Eye (tissue), 1 donor: ENCODE measurements at regions not wholly inside any gene's neighbourhood (a gene's known extent, or its start where the extent isn't known, plus 50 kb on each side); places are given as distances from the start of the nearest gene placed in this dataset.

Experiments used
- DNase-seq: peaks from one replicate; pipeline ENCODE4 v3.0.0-alpha.2; 2015

- no peak for DNase-seq
Observed at GRCh38 chr1:188371295-188371806, 1542.6 kb downstream of the PLA2G4A start.

DNA sequence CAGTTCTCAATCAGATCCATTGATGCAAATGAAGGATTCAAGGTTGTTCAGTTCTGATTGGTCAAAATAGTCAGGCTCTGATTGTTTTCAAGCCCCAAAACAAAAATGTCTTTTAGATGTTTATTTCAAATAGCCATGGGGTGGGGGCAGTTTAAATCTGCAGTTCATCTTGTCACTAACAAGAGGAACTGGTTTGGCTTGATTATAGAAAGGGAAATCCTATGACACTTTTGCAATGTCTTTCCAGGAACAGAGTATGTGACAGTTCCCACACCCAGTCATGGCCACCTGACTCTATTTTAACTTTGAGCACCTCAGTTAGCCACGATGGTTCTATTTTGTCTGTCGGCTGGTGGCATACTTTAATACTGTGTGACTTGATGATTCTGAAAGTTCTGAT is 1544.1 kb downstream of the PLA2G4A start:
- DNase-seq, result no peak

- no peak for DNase-seq
Observed at GRCh38 chr1:188382851-188383250, 1554.1 kb downstream of the PLA2G4A start.

- DNase-seq, result no peak
Observed at GRCh38 chr1:188386161-188386560, 1557.4 kb downstream of the PLA2G4A start.

- no peak for DNase-seq
Observed at GRCh38 chr1:188386666-188387065, 1557.9 kb downstream of the PLA2G4A start.

DNA sequence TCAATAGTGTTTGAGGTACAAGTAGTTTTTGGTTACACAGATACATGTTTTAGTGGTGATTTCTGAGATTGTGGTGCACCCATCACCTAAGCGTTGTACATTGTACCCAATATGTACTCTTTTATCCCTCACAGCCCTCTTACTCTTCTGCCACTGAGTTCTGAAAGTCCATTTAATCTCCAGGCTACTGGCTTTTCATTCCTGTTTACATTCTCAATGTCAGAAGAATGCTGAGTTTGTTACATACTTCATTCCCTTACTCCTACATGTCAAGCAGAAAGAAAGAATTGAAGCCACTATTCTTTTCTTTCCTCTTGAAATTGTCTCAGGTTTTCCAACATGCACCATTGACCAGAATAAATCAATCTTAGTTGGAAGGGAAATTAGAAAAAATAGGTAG is 1565.9 kb downstream of the PLA2G4A start:
- no peak for DNase-seq

DNA sequence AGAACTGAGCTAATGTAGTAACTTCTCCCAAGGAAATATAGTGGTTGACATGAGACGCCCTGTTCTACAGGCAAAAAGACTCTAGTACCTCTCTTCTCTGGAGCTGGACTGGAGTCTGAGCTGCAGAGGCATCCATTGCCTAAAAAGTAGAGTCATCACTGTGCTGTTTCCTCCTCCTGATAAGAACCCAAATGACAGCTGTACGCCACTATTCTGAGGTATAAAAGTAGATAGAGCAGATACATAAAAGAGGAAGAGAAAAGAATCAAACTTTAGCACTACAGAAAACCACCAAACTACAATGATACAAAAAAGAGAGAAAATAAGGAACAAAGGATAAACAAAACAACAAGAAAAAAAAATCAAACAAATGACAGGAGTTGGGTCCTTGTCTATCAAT is 1568.8 kb downstream of the PLA2G4A start:
- DNase-seq, result no peak

- no peak for DNase-seq
Observed at GRCh38 chr1:188402986-188403385, 1574.2 kb downstream of the PLA2G4A start.

GRCh38 chr1:188406636-188407035 is 1577.9 kb downstream of the PLA2G4A start:
- no peak for DNase-seq

DNA sequence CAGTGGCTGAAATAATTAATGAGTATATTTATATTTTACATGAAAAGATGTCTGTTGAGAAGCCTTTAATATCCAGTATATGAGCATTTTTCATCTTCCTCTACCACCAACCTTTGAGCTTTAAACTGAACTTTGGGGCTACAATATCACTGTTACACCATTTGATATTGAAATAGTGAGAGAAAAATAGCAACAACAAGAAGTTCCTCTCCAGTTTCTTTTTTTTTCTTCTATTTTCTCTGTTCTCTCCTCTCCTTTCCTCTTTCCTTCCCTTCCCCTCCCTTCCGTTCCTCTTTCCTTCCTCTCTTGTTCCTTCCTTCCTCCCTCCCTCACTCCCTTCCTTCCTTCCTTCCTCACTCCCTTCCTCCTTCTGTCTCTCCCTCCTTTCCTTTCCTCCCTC is 1591.4 kb downstream of the PLA2G4A start:
- no peak for DNase-seq

DNA sequence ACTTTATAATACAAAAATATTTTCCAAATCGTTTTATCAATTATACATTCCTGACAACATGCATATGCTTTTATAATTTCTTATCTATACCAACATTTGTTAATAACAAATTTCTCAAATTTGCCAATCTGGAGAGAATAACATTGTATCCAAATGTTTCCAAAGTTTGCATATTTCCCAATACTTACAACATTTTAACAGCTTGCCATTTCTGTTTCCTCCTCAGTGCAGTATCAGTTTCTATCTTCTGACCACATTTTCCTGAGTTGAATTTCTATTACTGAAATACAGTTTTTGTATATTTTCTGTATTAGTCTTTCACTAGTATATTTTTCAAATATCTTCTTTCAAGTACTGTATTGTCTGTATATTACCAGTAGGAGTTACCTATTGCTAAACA is 1594.3 kb downstream of the PLA2G4A start:
- no peak for DNase-seq

DNA sequence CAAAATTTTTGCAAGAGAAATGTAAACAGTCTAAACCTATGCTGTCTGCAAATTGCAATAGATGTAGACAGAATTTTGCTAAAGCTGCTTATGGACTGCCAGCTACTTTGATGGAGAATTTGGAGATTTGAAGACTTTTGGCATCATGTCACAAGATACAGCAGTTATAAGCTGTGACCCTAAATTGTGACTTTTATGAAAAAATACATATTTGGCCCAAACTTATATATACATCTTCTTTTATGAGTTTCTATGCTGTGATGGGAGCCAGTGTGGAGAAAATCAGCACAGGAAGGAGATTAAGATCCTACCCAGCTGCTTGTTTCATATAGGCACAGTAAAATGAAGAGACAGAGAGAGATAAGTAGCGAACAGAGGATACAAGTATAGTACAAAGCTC is 1595.4 kb downstream of the PLA2G4A start:
- DNase-seq, result no peak

DNA sequence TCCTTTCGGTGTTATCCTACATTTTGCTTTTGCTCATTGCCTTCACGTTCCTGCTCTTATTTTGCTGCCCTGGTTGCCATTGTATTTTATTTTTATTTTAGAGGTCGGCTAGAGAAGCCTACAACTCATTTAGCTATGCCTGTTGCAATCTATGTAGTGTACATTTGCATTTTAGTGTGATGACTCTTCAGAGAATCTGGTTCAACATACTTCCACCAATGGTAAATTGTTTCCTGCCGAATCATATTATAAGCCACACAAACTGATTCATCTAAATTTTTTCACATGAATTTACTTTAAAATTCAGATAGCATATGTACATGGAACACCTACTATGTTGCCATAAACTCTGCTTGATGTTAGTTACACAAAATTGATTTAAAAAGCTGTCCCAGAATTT is 1596.9 kb downstream of the PLA2G4A start:
- no peak for DNase-seq

- no peak for DNase-seq
Observed at GRCh38 chr1:188426561-188426960, 1597.8 kb downstream of the PLA2G4A start.

DNA sequence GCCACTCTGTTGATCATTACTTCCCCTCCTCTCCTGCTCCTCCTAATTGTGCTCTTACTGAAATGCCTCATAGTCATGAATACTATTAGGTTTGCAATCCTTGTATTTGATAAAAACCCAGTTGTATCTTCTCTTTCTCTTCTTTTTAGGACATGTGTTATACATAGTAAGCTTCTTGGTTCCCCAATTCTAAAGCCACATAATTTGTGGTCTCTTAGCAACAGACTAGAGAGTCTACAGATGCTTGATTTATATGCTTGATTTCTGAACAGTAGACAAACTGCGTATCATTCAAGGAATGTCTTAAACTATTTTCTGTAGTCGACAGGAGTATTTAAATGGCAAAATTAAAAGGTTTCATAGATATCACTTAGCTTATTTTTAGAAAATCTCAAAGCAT is 1598.9 kb downstream of the PLA2G4A start:
- no peak for DNase-seq

DNA sequence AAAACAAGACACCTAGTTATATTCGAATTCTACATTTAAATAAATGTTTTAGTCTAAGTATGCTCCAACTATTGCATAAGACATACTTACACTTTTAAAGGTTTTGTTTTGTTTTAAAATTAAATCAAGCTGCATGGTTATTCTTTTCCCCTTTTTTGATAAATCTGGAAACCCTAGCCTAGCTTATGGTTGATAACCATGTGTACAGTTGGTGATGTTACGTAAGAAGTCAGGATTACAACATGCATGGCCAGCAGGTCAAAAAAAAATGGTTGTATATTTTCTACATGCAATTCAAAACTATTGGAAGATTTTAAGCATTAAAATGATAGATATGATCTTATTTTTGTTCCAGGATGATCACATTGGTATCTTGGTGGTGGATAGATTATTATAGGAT is 1600.6 kb downstream of the PLA2G4A start:
- DNase-seq, result no peak

GRCh38 chr1:188432427-188432826 is 1603.7 kb downstream of the PLA2G4A start:
- no peak for DNase-seq

DNA sequence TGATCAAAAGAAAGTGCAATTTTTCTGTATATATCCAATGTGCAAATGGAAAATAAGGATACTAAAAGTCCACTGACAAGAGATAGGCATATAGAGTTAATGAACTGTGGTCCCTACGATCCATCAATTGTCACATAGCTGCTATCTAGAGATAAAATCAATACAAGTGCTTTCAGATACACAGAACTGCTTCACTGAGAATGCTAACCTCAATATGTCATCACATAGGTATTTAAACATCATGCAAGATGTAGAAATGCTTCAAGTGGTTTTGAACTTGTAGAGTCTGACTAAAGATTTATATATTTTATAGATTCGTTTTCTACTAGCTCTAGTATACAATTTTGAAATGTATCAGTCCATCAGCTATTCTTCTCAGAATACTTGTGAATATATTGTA is 1604.7 kb downstream of the PLA2G4A start:
- DNase-seq, result peak; percentile 35

DNA sequence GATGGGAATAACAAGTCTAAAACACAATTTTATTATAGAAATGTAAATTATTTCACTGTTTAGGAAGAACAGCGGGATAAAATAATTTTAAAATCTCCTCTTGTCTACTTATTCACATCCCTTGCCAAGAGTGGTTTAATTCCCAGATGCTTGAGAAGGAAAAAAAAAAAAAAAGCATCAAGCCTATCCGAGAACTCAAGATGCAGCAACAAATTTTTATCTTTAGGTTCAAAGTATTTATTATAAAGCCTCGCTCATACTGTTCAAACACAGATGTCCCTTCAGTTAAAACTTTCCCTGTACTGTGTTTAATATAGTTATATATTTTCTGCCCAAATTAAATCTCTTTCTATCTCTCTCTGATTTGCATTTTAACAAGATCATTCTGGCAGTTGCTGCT is 1615.8 kb downstream of the PLA2G4A start:
- no peak for DNase-seq

GRCh38 chr1:188462837-188463236 is 1634.1 kb downstream of the PLA2G4A start:
- DNase-seq, result no peak

DNA sequence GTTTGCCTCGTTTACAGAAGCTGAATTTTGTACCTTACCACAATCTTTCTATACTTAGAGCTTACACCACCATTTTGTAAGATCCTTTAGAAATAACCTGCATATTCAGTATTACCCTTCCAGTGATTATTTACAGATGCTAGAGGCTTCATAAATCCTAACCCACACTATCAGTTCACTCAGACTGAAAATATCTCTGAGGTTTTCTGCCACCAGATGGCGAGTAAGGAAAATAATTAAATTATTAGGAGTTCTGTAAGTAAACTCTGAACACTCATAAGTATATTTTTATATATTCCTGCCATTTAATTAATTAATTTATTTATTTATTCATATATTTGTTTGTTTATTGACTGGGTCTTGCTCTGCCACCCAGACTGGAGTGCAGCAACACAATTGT is 1635.2 kb downstream of the PLA2G4A start:
- DNase-seq, result no peak

- DNase-seq, result no peak
Observed at GRCh38 chr1:188466539-188466938, 1637.8 kb downstream of the PLA2G4A start.

DNA sequence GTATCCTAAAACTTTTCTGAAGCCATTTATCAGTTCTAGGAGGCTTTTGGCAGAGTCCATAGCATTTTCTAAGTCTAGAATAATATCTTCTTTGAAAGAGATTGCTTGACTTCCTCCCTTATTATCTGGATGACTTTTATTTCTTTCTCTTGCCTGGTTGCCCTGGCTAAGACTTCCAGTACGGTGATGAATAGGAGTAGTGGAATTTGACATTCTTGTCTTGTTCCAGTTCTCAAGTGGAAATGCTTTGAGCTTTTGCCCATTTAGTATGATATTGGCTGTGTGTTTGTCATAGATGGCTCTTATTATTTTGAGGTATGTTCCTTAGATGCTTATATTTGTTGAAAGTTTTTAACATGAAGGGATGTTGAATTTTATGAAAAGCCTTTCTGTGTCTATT is 1647.9 kb downstream of the PLA2G4A start:
- DNase-seq, result no peak

- peak; percentile 3 for DNase-seq
Observed at GRCh38 chr1:188489336-188490112, 1660.8 kb downstream of the PLA2G4A start.

DNA sequence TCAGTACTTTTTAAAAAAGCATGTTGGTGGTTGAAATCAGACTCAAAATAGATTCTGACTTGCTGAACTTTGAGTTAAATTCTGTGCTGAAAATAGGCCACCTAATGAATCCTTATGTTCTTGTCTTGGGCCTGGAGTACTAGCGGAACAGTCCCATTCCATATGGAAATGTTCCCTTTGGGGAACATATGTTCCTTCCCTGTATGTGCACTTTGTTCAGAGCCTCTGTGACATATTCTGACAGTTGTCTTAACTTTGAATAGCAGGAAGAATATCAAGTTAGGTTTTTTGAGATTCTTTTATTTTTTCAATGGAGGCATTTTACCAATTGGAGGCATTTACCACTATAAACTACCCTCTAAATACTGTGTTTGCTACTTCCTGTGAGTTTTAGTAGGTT is 1667.8 kb downstream of the PLA2G4A start:
- DNase-seq, result no peak
